HCT116 (cell line): ENCODE measurements at regions not wholly inside any gene's neighbourhood (a gene's known extent, or its start where the extent isn't known, plus 50 kb on each side); places are given as distances from the start of the nearest gene placed in this dataset.

Experiments
- CTCF ChIP-seq, 3 experiments: fragments of 200-600 bp in 1 of 3; sonication (generic) in 1 of 3; IDR thresholded peaks in 2 of 3; conservative IDR thresholded peaks in 1 of 3; 2 replicates each; pipeline ENCODE4 v1.5.1; 2012 to 2017; ENCODE audit warnings: low read depth in 2 of 3, low read length in 2 of 3, antibody characterized with exemption in 1 of 3, borderline replicate concordance in 1 of 3, control low read depth in 1 of 3, mild to moderate bottlenecking in 1 of 3, mixed read lengths in 1 of 3, mixed run types in 1 of 3, moderate library complexity in 1 of 3; ENCODE audit not compliant: insufficient read depth in 1 of 3
- ELF1 ChIP-seq: IDR thresholded peaks from 2 replicates; pipeline ENCODE4 v1.6.1; 2012; ENCODE audit warnings: low read depth, borderline replicate concordance
- EZH2 ChIP-seq: fragments of 200-600 bp; sonication (generic); IDR thresholded peaks from 2 replicates; pipeline ENCODE4 v1.6.1; 2017; ENCODE audit warnings: antibody characterized with exemption, mixed run types
- FOSL1 ChIP-seq: IDR thresholded peaks from 2 replicates; pipeline ENCODE4 v1.6.1; 2012; ENCODE audit warnings: low read depth
- POLR2A ChIP-seq: IDR thresholded peaks from 2 replicates; pipeline ENCODE4 v1.7.0; 2011; ENCODE audit warnings: borderline replicate concordance; ENCODE audit not compliant: insufficient read depth, insufficient read length; ENCODE audit errors: extremely low read depth
- POLR2AphosphoS5 ChIP-seq: IDR thresholded peaks from 2 replicates; pipeline ENCODE4 v1.6.1; 2011; ENCODE audit warnings: mild to moderate bottlenecking, low read depth, low read length, moderate library complexity
- RAD21 ChIP-seq: IDR thresholded peaks from 2 replicates; pipeline ENCODE4 v1.6.1; 2012; ENCODE audit warnings: low read depth, mild to moderate bottlenecking
- SP1 ChIP-seq: IDR thresholded peaks from 2 replicates; pipeline ENCODE4 v1.6.1; 2012; ENCODE audit warnings: low read depth
- TCF7L2 ChIP-seq: IDR thresholded peaks from 2 replicates; pipeline ENCODE4 v1.7.0; 2011; ENCODE audit warnings: borderline replicate concordance, inconsistent platforms; ENCODE audit not compliant: insufficient read depth, insufficient read length; ENCODE audit errors: extremely low read depth
- ZFX ChIP-seq: fragments of 450-650 bp; IDR thresholded peaks from 2 replicates; pipeline ENCODE4 v1.6.1; 2017
- TF ChIP-seq, protein P1 (sequence below): IDR thresholded peaks from 2 replicates; pipeline ENCODE4 v1.6.1; 2011; ENCODE audit warnings: mild to moderate bottlenecking, low read length, moderate library complexity; ENCODE audit not compliant: insufficient replicate concordance; ENCODE audit errors: extremely low read depth
- TF ChIP-seq, protein P2 (sequence below): IDR thresholded peaks from 2 replicates; pipeline ENCODE4 v1.6.1; 2012; ENCODE audit warnings: low read depth
- TF ChIP-seq, protein P3 (sequence below): IDR thresholded peaks from 2 replicates; pipeline ENCODE4 v1.6.1; 2012

DNA sequence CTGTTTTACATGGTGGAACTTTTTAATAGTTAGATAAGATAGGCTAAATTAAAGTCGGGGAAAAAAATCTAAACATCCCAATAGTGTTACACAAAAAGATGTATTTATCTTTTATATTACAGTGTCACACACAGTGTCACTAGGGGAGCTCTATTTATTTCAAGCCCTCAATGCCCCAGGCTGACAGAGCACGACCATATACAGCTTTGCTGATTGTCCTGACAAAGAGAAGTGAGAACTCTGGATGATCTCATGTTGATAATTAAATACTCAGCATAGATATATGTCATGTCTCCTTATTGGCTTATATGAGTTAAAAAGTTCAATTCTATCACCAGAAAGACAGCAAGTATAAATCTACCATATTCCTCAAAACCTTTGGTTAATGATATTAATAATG, 594.3 kb downstream of the LRFN5 start:
- TF ChIP-seq POLR2AphosphoS5 (no peak), FOSL1 (no peak), CTCF (IDR thresholded peaks at IDR 0.05 in 2 of 3, conservative IDR thresholded peaks at IDR 0.05 in 1 of 3; ENCODE audit: borderline replicate concordance in 1 of 3, insufficient read depth in 1 of 3, low read depth in 2 of 3, low read length in 2 of 3) (no peak), ELF1 (no peak), SP1 (no peak), EZH2 (no peak), ZFX (no peak), TCF7L2 (no peak), POLR2A (no peak), RAD21 (no peak)
- TF ChIP-seq, protein P1, sequence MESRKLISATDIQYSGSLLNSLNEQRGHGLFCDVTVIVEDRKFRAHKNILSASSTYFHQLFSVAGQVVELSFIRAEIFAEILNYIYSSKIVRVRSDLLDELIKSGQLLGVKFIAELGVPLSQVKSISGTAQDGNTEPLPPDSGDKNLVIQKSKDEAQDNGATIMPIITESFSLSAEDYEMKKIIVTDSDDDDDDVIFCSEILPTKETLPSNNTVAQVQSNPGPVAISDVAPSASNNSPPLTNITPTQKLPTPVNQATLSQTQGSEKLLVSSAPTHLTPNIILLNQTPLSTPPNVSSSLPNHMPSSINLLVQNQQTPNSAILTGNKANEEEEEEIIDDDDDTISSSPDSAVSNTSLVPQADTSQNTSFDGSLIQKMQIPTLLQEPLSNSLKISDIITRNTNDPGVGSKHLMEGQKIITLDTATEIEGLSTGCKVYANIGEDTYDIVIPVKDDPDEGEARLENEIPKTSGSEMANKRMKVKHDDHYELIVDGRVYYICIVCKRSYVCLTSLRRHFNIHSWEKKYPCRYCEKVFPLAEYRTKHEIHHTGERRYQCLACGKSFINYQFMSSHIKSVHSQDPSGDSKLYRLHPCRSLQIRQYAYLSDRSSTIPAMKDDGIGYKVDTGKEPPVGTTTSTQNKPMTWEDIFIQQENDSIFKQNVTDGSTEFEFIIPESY: no peak
- TF ChIP-seq, protein P2, sequence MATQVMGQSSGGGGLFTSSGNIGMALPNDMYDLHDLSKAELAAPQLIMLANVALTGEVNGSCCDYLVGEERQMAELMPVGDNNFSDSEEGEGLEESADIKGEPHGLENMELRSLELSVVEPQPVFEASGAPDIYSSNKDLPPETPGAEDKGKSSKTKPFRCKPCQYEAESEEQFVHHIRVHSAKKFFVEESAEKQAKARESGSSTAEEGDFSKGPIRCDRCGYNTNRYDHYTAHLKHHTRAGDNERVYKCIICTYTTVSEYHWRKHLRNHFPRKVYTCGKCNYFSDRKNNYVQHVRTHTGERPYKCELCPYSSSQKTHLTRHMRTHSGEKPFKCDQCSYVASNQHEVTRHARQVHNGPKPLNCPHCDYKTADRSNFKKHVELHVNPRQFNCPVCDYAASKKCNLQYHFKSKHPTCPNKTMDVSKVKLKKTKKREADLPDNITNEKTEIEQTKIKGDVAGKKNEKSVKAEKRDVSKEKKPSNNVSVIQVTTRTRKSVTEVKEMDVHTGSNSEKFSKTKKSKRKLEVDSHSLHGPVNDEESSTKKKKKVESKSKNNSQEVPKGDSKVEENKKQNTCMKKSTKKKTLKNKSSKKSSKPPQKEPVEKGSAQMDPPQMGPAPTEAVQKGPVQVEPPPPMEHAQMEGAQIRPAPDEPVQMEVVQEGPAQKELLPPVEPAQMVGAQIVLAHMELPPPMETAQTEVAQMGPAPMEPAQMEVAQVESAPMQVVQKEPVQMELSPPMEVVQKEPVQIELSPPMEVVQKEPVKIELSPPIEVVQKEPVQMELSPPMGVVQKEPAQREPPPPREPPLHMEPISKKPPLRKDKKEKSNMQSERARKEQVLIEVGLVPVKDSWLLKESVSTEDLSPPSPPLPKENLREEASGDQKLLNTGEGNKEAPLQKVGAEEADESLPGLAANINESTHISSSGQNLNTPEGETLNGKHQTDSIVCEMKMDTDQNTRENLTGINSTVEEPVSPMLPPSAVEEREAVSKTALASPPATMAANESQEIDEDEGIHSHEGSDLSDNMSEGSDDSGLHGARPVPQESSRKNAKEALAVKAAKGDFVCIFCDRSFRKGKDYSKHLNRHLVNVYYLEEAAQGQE: no peak
- TF ChIP-seq, protein P3, sequence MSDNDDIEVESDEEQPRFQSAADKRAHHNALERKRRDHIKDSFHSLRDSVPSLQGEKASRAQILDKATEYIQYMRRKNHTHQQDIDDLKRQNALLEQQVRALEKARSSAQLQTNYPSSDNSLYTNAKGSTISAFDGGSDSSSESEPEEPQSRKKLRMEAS: no peak
